Lung microvascular endothelial cell (primary cell): ENCODE measurements at regions not wholly inside any gene's neighbourhood (a gene's known extent, or its start where the extent isn't known, plus 50 kb on each side); places are given as distances from the start of the nearest gene placed in this dataset.
A peak's percentile ranks its signal among the peaks of the same experiment; 100 is the strongest.

Source experiments
- DNase-seq, 2 donors: peaks; one replicate each; pipeline versions ENCODE4 v3.0.0 to v3.0.0-alpha.2; 2010; ENCODE audit warnings: low read depth in 2 of 2

- no peak for DNase-seq
Measured at GRCh38 chr2:122388208-122388607, 632.8 kb downstream of the TSN start.

- no peak for DNase-seq
Measured at GRCh38 chr2:122389694-122390093, 634.2 kb downstream of the TSN start.

DNA sequence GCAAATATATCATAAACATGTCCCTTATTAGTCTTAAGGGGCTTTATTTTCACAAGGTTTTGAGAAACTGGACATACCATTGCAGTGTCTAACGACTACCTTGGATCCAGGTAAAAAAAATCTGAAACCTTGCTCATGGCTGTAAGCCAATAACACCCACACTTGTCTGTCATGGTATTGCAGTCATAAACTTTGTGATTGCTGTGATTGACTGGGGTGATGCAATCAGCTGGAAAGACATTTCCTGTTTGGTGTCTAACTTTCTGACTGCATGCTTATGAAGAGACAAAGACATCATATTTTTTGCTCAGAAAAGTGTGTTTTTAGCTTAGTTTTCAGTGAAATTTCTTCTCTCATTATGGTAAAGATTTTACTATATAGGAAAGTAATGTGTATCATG is 635.0 kb downstream of the TSN start:
- peak in 1 of 2 donors; percentile 55 for DNase-seq

DNA sequence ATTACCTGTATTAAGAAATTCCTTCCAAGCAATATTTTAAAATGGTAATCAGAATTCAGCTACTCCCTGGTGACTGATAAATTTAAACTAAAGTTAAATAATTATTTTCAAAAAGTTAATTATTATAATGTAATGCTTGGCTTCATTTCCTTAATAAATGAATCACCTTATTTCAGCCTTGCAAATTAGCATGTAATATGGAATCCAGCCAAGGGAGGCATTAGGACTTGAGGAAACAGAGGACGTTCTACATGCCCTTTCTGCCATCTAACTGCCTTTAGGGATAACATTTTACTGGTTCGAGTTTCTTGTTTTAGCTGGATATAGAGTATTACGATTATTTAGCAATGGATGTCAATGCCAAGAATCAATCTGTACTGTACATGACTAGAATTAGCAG is 636.3 kb downstream of the TSN start:
- no peak for DNase-seq

DNA sequence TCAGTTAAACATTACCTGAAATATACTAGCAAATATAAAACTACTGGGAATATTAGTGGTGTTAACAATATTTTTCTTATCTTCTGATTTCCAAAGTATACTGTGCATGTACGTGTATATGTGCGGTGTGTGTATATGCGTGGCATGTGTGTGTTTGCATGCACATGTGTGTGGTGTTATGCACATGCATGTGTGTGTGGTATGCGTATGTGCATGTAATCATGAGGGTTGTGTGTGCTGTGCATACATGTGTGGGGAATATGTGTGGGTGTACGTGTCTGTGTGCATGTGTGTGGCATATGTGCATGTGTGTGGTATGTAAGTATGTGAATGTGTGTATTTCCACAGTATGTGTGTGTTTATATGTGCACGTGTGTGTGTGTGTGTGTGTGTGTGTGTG is 640.2 kb downstream of the TSN start:
- DNase-seq: no peak

GRCh38 chr2:122411231-122411630 is 655.8 kb downstream of the TSN start:
- DNase-seq: no peak

DNA sequence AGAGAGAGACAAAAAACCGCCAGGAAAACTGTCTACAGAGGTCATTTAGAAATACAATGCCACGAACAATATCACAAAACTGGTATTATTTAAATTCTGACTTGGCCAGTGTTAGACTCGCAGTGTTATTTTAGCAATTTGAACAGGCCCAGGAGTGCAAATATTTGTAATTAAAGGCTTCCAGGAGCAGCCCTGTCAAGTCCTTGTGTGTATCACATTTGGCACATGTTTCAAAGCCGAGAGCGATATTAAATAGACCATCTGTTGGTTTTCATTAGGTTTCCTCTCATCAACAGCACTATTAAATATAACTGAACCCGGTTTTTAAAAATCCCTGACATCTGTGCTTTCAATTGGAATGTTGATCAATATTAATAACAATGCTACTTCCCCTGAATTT is 656.9 kb downstream of the TSN start:
- no peak for DNase-seq

GRCh38 chr2:122414902-122415301 is 659.5 kb downstream of the TSN start:
- peak in 1 of 2 donors; percentile 20 for DNase-seq

GRCh38 chr2:122417114-122417513 is 661.7 kb downstream of the TSN start:
- no peak for DNase-seq

- no peak for DNase-seq
Measured at GRCh38 chr2:122421775-122422174, 666.3 kb downstream of the TSN start.

DNA sequence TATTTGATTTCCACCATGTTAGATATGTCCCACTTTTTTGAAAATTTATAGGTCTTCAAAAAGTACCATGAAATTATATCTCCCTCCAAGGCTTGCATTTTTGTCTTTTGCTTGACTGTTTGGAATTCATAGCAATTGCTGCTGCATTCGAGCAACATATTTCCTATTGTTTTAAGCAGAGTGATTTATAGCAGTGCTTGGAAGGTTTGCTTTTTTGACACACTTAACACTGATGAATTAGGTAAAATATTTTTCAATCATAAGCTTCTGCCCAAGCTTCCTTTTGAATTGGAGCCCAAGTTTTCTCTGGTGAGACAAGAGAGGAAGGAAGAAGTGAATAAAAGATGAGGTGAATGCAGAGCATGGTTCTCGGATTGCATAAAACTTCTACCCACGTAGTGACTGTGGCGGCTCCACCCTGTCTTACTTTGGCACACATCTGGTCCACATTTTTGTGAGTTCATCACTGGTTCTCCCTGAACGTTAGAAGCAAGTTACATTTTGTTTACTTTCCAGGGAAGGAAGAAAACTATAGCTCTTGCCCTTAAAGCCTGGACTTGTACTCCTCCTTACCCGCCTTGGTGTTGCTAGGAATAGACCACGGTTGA is 667.0 kb downstream of the TSN start:
- DNase-seq: peak in 1 of 2 donors; percentile 11

- DNase-seq: no peak
Measured at GRCh38 chr2:122423934-122424333, 668.5 kb downstream of the TSN start.

DNA sequence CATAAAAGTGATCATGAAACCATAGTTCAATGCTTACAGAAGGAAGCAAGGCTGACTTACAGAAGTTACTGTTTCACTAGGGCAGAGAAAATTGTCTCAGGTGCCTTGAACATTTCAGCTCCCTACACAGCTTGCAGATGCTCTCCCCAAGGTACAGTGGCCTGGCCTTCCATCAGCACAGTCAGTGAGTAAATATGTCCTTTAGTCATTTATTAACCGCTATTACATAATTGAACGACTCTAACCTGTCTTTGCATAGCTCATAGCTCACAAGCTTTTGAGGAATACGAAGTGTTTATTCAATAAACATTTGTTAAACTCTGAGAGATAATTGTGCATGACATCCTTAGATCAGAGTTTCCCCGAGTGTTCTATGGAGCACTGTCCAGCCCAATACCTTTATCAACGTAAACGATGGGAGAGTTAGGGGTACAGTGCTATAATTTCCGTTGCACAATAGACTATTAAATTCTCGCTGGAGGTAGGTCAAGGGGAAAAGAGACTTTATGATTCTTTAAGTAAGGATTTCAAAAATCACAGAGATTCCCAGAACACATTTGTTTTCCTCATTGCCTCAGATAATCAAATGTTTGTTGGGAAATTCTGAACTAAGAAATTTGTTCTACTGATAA is 677.8 kb downstream of the TSN start:
- DNase-seq: no peak

GRCh38 chr2:122445003-122445402 is 689.6 kb downstream of the TSN start:
- DNase-seq: no peak

GRCh38 chr2:122446761-122447160 is 691.3 kb downstream of the TSN start:
- no peak for DNase-seq

- no peak for DNase-seq
Measured at GRCh38 chr2:122447237-122447636, 691.8 kb downstream of the TSN start.

DNA sequence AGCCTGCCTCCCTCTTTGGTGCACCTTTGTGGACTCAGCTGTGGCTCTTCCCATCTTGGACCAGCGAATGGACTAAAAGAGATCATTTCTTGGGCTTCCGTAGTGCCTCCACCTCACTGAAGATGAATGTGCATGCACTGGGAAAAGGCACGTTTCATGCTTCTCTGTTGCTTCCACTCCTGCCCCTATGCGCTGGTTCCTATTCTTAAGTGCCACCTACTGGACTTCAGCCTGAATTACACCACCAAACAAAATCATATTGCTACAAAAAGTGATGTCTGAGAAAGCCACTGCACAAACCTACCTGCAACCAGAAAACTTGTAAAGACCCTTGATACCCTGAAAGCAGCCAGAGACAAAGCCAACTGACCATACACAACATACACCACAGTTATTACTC is 695.6 kb downstream of the TSN start:
- peak; percentile 52 to 55 for DNase-seq

DNA sequence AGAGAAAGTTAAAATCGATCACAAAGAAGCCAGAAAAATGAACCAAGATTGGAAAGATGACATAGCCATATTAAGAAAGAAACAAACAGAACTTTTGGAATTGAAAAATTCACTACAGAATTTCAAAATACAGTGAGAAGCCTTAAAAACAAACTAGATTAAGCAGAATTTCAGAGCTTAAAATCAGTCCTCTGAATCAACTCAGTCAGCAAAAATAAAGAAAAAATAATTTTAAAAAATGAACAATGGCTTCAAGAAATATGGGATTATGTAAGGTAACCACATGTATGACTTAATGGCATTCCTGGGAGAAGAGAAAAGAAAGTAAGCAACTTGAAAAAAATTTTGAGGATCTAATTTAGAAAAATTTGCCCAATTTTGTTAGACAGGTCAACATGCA is 696.2 kb downstream of the TSN start:
- no peak for DNase-seq

DNA sequence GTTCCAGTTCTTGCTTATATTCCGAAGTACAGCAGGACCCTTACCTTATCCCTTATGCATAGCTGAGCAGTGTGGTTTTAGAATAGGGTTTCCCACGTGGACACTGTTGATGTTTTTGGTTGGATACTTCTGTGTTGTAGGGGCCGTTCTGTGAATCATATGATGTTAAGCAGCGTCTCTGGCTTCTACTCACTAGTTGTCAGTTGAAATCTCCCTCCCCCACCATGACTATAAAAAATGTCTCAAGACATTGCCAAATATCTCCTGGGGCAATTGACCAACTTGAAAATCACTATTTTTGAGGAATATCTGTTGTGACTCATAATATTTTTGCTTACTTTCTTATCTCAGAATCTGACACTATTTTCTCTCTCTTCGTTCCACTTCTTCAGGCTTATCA is 713.7 kb downstream of the TSN start:
- DNase-seq: no peak

- DNase-seq: no peak
Measured at GRCh38 chr2:122471753-122472152, 716.3 kb downstream of the TSN start.

- DNase-seq: no peak
Measured at GRCh38 chr2:122478117-122478516, 722.7 kb downstream of the TSN start.

- no peak for DNase-seq
Measured at GRCh38 chr2:122478771-122479170, 723.3 kb downstream of the TSN start.

GRCh38 chr2:122480501-122481243 is 725.2 kb downstream of the TSN start:
- DNase-seq: no peak
